HepG2 (cell line): ENCODE measurements at regions not wholly inside any gene's neighbourhood (a gene's known extent, or its start where the extent isn't known, plus 50 kb on each side); places are given as distances from the start of the nearest gene placed in this dataset.

Experiments
- MAX ChIP-seq: IDR thresholded peaks from 2 replicates; pipeline ENCODE4 v1.6.1; 2012; ENCODE audit warnings: inconsistent platforms
- RAD21 ChIP-seq: fragments of 450-650 bp; formaldehyde crosslinking; IDR thresholded peaks from 2 replicates; pipeline ENCODE4 v1.5.0; 2020; ENCODE audit warnings: mild to moderate bottlenecking

GRCh38 chr7:106763717-106764116, 101.4 kb upstream of the PIK3CG start:
- no peak for TF ChIP-seq MAX
- no peak for TF ChIP-seq RAD21 (CRISPR knock-in tag)
